Limb (tissue), 2 donors: ENCODE measurements at regions not wholly inside any gene's neighbourhood (a gene's known extent, or its start where the extent isn't known, plus 50 kb on each side); places are given as distances from the start of the nearest gene placed in this dataset.

Experiments
- DNase-seq, 2 donors: peaks; one replicate each; pipeline ENCODE4 v3.0.0-alpha.2; 2016; ENCODE audit errors: extremely low spot score in 2 of 2

DNA sequence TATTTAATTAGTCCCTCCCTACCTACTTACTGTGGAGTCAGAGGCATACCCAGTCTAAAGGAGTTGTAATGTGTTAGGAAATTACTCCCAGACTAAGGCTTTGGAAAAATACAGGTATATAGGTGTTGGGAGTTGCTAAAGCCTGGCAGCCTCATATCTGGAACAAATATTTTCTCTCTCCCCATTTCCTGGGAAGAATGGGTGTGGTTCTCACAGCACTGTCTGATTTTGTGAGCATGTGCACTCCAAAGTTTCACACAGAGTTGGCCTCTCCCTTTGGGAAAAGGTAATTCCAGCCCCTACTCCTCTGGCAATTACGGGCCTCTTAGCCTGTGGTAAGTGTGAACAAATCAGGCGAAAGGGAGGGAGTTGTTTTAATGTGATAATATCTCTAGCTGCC is 187.0 kb downstream of the MID1IP1 start:
- no peak for DNase-seq

DNA sequence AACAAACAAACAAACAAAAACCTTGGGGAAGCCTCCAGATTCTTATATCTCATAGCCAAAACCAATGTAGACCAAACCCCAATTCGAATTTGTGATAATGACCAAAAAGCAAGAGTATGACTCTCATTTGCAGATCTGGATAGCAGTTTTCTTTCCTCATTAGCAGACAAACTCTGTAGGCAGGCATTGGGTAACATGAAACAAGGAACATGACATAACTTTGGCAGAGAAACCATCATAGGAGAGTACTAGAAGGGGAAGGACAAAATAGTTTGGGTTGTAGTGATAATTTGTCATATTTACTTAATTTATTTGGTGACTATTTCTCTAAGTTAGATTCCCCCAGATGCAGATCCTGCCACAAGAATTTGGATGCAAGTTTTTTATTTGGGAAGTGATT is 187.8 kb downstream of the MID1IP1 start:
- DNase-seq, result no peak

- no peak for DNase-seq
Observed at GRCh38 chrX:38991656-38992440, 190.6 kb downstream of the MID1IP1 start.

- no peak for DNase-seq
Observed at GRCh38 chrX:38992441-38993096, 191.3 kb downstream of the MID1IP1 start.

- no peak for DNase-seq
Observed at GRCh38 chrX:38993500-38993899, 192.2 kb downstream of the MID1IP1 start.

- no peak for DNase-seq
Observed at GRCh38 chrX:38999099-38999498, 197.8 kb downstream of the MID1IP1 start.

GRCh38 chrX:38999967-39000745 is 198.9 kb downstream of the MID1IP1 start:
- DNase-seq, result no peak

GRCh38 chrX:39000802-39001201 is 199.5 kb downstream of the MID1IP1 start:
- no peak for DNase-seq

- DNase-seq, result no peak
Observed at GRCh38 chrX:39002466-39002865, 201.2 kb downstream of the MID1IP1 start.

- DNase-seq, result no peak
Observed at GRCh38 chrX:39008549-39008948, 207.3 kb downstream of the MID1IP1 start.

GRCh38 chrX:39011454-39012221 is 210.4 kb downstream of the MID1IP1 start:
- DNase-seq, result no peak

DNA sequence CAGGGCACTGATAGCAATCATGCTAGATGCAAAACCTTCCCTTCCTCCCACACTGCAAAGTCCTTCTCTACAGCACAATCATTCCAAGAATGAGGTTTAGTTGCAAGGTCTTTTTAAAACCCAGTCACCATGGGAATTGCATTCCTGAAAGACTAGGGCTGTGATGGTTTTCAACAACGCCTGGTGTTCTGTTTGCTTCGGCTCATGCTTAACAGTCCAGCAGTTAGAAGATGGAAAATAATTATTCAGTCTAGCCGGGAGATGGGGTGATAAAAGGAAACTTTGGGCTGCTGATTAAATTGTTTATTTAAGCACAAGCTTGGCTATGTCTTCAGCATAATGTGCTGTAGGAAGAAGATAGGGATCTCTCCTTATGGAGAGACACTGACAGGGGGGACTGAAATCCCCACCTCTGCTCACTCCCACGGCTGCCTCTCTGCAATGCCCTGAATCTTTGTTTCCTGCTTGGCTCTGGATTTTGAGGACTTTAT is 211.4 kb downstream of the MID1IP1 start:
- DNase-seq, result no peak

- no peak for DNase-seq
Observed at GRCh38 chrX:39016556-39016955, 215.3 kb downstream of the MID1IP1 start.

DNA sequence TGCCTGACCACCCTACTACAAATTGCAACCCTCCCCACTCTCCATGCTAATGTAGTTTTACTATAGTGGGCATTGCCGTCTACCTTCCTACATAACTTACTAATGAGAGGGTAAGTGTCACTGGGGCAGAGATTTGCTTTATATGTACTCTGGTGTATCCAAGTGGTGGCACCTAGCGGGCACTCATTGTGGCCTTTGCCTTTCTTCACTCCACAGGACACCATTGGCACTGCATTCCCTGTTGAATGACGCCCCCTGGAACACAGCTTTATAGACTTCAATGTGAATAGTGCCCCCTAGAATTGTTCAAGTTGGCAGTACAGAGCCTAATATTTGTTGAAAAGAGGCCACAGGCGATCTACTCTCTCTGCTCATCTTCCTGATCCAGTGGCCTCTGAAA is 215.8 kb downstream of the MID1IP1 start:
- no peak for DNase-seq

GRCh38 chrX:39017716-39018115 is 216.5 kb downstream of the MID1IP1 start:
- no peak for DNase-seq

- DNase-seq, result no peak
Observed at GRCh38 chrX:39018541-39018940, 217.3 kb downstream of the MID1IP1 start.

- peak in 1 of 2 donors; percentile 25 for DNase-seq
Observed at GRCh38 chrX:39019056-39019455, 217.8 kb downstream of the MID1IP1 start.

DNA sequence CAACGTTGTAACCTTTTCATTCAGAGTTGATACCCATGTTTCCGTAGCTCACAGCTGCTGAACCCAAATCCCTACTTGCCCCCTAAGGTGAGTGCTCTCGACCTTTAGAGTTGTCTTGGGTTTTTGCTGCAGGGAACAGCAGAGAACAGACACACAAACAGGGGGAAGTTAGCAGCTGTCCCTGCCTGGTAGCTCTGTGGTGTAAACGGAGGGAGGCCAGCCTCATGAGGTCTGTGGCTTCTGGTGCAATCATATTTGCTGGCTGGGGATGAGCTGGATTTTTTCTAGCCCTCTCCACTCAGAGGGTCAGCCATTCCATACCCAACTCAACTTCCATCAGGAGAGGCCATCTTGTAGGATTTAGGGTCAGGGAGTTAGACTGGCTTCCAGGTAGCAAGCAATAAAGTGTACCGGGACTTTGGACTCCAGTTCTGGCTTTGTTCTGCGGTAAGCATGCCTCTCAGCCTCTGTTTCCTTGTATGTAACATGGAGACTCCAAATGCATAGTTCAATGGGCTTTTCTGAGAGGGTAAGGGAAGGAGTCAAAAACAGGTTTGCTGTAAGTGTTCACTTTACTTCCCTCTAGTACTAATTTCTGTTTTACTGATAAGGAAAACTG is 218.9 kb downstream of the MID1IP1 start:
- DNase-seq, result no peak

DNA sequence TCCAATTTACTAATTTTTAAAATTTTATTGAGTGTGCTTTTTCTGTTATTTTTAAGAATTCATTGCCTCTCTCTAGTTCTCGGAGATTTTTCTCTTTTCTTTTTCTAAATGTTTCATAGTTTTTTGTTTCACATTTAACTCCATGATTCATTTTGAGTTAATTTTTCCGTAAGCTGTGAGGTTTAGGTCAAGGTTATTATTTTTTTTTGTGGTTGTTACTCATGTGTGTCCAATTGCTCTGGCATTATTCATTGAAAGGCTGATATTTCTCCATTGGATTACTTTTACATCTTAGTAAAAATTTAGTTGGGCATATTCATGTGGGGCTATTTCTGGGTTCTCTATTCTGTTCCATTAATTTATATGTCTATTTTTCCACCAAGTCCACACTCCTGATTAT is 220.8 kb downstream of the MID1IP1 start:
- DNase-seq, result no peak

- DNase-seq, result no peak
Observed at GRCh38 chrX:39029221-39029620, 228.0 kb downstream of the MID1IP1 start.

- DNase-seq, result no peak
Observed at GRCh38 chrX:39030636-39031035, 229.4 kb downstream of the MID1IP1 start.
